RCC 7860 (cell line): ENCODE measurements at regions not wholly inside any gene's neighbourhood (a gene's known extent, or its start where the extent isn't known, plus 50 kb on each side); places are given as distances from the start of the nearest gene placed in this dataset.
A peak's percentile ranks its signal among the peaks of the same experiment; 100 is the strongest.

Source experiments
- DNase-seq: peaks from one replicate; pipeline ENCODE4 v3.0.0-alpha.2; 2015; ENCODE audit warnings: low spot score
- FAIRE-seq: peaks from 2 replicates; lab custom pipeline; 2012; peaks lifted over from hg19 to GRCh38; lab: Jason Lieb, UNC

DNA sequence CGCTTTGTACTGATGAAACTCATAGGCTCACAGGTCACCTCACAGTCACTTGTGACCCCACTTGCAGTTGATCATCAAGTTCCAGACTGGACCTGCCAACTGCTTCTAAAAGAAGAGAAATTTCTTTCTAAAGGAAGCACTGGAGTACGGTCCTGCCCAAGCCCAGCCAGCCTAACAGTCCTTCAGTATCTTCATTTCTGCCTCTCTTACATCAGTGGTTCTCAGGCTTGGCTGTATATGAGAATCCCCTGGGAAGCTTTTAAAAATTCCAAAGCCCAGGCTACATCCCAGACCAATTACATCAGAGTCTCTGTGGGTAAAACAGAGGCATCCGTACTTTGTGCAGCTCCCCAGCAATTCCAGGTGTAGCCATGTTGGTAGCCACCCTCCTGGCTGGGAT lies 282.1 kb downstream of the NFIB start:
- no peak for DNase-seq
- FAIRE-seq: no peak

DNA sequence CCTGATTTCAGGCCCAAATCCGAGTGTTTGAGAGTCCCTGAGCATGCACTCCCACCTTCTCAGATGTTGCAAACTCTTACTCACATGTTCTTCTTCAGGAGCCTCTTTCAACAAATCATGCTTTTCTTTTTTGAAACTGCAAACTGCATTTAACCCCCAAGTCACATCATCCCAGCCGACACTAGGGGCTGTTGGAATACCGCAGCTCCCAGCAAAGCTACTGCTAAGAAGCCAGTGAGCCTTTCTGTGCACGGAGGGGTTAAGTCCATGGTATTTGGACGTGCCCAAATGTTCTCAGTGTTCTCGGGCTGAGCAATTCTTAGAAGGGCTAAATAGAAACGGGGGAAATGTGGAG lies 282.9 kb downstream of the NFIB start:
- FAIRE-seq: no peak
- no peak for DNase-seq

DNA sequence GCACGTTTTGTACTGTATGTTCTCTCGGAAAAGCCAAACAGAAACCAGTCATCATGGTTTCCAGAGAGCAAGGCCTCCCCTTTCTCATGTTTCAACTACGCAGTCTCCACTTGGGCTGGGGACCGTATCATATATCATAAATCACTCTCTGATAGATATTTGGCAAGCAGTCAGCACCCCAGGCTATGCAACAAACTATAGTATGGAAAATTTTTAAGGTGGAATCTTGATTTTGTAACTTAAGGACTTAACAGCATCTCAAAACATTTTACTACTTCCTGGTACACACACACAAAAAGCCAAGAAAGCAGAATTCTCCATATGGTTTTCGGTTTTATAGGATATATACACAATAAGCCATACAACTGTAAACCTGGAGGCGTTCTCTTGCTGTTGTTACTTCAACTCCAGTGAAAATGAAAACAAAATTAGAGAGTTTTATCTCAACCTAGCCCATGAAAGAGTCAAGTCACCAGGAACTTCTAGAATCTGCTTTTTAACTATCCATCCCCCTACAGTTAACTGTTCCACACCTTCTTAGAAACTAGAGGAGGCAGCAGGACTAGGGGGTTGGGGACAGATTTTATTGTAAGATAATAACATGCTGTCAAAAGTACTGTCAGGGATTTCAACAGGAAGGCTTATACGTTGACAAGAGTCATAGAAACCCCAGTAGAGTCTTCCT lies 283.4 kb downstream of the NFIB start:
- FAIRE-seq (no peak), DNase-seq (no peak)

DNA sequence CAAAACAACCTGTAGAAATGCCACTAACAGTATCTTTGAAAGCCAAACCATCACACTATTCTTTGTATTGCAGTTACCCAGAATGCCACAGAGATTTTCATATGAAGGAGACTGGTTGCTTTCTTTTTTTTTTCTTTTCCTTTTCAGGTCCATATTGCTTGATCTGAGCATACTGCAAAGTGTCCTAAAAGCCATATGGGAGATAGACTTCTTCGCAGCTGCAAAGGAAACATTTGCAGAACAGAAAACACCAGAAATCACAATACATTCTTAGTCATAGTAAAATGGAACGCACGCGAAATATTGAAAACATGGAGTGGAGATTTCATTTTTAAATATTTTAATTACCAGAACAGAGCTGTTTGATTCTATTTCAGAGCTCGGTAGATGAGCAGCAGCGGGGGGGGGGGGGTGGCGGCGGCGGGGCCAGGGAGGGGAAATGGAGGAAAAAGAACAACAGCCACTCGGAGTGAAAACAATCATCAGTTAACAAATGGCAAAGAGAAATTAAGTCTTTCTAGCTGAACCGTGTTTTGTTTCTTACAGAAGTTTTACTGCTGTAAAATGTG lies 284.1 kb downstream of the NFIB start:
- no peak for FAIRE-seq

DNA sequence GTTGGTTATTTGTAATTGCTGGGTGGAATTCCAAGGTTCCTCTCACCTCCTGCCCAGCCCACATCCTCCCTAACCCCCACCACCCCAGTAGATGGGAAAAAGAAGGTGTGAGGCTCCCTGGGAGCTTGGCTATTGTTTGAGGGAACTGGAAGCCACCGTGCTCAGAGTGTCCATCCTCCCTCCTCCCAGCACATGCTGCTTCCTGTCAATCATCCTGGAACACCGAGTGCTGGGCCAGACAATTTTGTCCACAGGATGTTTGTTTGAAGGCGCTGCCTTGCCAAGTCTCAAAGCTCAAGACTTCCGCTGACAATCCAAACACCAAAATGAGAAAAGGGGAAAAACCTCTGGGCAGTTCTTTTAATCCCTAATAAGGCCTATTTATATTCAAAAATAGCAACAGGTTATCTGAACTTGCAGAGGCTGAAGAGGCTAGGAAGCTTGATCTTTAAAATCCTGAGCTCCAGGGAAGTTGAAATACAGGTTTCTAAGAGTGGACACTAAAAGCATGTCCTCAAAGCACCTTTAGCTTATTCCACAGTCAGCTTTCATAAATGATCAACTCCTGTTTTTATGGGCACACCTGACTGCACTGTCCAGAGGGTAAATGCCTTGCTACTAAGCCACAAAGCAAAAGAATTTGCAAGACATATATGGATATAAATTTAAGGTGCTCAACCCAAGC lies 286.7 kb downstream of the NFIB start:
- FAIRE-seq (no peak), DNase-seq (no peak)

More for the DNA sequence above, 284.1 kb downstream of the NFIB start:
- DNase-seq: no peak

DNA sequence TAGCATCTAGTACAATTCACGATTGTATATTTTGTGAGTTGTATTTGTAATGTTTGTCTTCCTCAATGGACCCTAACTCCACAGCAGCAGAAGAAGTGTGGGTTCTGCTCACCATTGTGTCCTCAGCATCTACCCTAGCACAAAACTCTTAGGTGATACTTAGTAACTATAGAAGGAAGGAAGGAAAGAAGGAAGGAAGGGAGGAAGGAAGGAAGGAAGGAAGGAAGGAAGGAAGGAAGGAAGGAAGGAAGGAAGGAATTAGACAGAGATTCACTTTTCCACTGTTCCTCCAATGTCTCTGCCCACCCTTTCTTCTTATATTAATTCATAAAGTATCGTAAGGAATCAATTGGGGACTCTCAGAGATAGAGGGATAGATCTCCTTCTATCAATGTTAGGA lies 288.2 kb downstream of the NFIB start:
- FAIRE-seq (no peak), DNase-seq (no peak)

DNA sequence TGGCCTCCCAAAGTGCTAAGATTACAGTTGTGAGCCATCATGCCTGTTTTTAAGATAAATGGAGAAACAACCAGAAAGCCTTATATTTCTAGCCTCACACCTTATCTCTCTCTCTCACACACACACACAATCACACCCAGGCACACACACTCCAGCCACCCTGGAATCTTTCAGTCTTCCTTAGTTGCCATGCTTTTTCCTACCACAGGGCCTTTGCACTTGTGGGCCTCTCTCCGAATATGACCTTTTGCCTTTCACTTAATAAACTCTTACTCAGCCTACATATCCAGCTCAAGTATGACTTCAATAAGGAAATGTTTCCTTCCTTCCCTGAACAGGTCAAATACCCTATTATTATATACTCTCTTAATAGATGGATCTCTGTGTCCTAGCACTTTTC lies 290.7 kb downstream of the NFIB start:
- FAIRE-seq (no peak), DNase-seq (no peak)

DNA sequence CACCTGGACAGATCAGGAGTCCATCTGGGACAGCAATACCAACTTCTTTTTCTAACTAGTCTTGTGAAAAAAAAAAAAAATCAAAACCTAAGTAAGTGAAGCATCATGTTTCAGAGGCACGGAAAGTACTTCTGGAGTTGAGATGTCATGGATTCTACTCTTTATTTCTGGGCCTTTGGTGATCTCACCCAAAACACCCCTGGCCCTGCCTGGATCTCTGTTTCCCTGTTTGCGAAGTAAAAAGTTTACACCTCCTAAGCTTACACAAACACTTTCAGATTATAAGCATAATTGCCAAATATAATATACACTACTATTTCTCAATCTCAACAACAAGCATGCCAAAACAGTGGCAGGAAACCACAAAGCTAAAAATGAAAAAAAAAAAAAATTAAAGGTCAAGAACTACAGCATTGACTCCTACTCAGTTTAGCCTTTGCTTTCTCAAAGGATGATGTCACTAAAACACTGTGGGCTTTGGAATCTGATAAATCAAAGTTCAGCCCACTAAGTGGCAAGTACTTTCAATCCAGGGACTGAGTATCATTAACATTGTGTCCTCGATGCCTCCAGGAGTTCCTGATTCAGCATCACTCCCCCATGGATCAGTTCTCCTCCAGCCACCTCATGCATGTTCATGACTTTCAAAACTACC lies 291.9 kb downstream of the NFIB start:
- DNase-seq: no peak
- no peak for FAIRE-seq

DNA sequence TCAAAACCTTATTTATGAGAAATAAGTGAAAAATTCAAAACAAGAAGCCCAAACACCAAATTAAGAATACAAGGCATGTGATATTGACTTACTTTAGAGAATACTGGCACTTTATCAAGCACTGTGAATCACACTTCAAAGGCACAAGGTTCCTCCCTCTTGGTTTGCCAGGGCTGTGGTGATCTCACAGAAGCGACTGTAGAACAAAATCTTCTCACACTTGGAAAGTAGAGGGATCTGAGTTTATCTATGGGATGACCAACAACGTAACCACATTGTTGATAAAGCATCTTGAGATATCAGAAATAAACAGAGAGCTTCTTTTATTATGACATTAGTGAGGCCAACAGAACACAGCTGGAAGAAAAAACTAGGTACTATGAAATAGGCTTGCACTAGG lies 295.9 kb downstream of the NFIB start:
- DNase-seq (no peak), FAIRE-seq (no peak)

DNA sequence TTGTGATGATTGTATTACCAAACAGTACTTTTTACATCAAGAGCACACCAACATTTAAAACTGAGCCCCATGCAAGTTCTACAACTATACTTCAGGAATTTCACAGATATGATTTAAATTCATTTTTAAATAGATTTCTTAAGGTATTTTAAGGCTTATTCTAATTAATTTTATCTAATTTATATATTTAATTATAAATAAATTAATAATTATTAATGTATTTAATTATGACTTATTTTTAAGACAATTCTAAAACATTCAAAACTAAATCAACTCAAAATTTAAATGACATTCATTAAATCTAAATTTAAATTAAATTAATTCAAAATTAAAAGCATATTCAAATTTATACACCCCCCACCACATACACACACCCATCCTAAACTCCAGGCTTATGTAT lies 299.2 kb downstream of the NFIB start:
- DNase-seq: no peak
- peak; percentile 52 for FAIRE-seq

DNA sequence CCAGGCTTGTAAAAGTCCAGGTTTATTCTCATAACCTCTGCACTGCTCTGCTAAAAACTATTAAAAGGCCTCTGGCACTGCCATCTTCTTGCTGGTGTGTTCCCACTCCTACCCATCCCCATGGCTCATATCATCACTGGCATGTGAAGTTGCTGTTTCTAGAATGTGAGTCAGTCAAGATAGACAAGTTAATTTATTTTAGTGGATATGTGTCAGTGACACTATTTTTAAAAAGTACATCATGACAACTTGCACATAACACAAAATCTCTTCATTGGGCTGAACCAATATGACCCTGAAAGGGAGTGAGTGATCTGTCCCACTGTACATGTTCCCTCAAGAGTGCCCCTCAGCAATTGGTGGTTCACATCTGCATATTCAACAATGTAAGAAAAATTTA lies 299.7 kb downstream of the NFIB start:
- FAIRE-seq: no peak
- DNase-seq: no peak

DNA sequence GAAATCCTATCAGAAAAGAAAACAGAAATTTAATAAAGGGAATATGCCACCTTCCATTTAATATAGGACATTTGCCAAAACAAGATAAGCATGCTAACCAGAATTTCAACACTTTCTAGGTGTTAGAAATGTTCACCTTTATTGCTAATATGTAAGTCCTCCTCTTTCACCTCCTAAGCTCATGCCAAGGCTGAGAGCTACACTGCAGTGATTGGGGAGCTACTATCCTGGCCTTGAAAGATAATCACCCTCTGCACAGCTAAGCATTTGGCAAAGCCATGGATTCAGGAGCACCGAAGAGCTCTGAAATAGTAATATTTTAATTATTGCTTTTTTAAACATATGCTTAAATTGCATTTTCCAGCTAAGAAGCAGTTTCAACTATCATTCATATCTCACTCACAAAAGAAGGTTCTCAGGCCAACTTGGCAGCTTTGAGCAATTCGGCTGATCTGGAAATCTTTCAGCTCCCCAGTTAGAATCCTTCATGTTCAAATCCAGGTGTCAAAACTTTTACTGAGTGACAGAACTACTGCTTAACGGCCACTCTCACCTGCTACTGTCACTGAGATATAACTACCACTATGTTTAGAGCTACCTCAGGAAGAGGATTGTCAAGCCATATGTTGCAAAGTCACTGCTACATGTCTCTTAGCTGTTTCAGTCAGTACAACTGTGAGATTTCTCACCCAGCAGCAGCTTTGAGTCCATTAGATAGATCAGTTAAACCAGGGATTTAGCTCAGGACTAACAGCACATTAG lies 302.0 kb downstream of the NFIB start:
- DNase-seq (no peak), FAIRE-seq (no peak)

DNA sequence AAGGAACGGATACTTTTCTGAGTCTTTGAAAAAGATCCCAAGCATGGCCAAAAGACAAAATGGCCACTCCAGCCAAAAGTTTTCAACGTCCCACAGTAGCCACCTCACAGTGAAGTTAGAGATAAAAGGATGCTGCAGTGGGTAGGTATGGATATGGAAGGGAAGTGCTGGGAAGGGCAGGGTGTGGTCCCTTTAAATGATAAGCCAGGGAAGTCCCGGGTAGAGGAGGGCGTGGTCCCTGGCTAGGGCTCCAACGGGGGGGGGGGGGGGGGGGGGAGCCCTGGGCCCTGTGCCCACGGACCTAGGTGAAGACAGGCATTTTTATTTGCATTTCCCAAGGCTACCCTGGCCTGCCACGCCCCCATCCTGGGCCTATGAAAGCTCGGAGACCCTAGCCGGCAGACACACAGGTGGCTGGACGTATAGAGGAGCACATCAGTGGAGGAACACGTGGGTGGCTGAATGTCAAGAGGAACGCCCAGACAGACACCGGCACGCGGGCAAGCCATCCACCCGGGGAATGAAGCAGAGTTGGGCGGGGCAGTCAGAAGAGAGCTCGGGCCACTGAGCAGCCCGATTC lies 306.7 kb downstream of the NFIB start:
- no peak for FAIRE-seq
- DNase-seq: no peak

DNA sequence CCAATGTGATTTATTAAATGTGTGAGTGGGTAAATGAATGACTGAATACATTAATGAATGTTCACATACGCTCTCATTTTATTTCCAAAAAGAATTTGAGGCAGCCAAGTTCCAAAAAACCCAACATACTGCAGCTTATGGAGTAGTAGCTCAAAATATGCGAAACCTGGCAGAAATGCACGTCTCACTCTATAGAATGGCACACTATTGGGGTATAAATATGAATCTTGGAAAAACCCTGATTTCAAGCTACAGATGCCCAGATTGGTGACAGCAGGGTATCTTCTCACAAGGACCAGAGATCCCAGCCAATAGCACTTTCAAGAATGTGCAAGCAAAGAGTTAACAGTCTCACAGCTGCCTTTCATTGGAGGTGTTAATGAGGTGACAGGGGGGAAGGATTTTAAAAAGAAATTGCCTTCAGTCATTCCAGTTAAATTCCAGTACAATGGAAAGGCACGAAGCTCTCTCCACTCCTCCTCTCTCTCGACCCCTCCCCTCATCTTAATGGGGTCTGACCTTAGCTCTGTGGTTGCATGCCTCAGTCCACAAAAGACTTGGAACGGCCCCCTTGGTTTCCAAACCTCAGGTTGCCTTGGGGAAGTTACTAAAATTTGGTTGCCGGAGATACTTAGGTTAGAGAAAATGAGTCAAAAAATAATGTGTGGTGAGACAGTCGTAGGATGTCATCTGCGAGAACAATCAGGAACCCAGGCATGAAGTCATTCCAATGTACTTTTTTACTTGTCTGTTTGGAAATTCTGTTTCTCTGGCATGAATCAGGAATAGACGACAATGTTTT lies 307.4 kb downstream of the NFIB start:
- DNase-seq (no peak), FAIRE-seq (no peak)

DNA sequence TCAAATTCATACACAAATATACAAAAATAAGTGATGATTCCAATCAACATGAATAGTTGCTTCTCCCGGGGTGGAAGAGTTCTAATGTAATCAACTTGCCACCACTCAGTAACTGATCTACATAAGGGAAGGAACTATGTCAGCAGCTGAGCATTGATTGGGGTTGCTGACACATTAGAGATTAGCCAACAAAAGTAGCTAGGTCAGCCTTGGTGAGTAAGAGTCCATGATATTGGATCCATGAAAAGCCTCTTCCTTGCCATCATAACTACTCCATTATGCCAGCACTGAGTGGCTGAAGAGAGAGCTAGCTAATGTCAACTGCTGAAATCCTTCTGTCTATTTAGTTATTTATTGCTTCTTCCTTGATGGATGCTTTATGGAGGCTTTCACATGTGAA lies 309.8 kb downstream of the NFIB start:
- DNase-seq (no peak), FAIRE-seq (no peak)

DNA sequence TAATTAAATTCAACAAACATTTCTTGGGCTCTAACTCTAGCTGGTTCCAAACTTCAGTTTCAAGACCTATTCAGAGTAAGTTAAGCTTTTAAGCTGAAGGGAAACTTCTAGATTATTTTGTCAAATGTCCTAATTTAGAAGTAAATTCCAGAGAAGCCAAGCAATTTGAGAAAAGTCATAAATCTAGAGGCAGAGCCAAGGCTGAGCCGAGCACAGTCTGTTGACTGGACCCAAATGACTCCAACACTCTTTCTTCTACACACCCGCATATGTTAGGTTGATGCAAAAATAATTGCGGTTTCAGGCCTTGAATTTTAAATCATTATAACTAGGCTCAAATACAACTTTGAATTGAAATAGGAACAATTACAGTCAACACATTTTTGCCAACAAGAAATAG lies 319.7 kb downstream of the NFIB start:
- FAIRE-seq (no peak), DNase-seq (no peak)

DNA sequence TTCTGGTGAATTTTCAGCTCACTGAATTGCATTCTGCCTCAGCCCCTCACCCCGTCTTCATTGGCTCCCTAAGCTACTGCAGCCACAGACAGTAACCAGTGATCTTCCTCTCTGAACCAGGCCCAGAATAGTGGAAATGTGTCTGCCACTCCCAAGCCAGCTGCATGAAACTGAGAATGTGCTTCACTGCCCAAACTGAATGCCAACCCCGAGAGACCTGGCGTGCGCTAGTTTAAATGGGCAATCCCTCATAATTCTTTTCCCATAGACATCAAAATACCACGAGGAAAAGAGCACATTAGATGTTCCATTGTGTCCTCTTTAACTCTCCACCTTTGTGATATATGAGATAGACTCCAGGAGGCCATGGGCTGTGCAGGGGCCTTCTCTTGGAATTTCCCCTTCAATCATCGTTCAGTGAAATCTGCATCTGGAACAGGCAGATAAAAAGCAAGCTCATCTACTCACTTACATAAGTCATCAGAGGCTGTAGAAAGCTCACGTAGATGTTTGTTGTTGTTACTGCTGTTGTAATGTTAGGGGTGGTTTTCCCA lies 320.2 kb downstream of the NFIB start:
- no peak for DNase-seq
- FAIRE-seq: no peak

DNA sequence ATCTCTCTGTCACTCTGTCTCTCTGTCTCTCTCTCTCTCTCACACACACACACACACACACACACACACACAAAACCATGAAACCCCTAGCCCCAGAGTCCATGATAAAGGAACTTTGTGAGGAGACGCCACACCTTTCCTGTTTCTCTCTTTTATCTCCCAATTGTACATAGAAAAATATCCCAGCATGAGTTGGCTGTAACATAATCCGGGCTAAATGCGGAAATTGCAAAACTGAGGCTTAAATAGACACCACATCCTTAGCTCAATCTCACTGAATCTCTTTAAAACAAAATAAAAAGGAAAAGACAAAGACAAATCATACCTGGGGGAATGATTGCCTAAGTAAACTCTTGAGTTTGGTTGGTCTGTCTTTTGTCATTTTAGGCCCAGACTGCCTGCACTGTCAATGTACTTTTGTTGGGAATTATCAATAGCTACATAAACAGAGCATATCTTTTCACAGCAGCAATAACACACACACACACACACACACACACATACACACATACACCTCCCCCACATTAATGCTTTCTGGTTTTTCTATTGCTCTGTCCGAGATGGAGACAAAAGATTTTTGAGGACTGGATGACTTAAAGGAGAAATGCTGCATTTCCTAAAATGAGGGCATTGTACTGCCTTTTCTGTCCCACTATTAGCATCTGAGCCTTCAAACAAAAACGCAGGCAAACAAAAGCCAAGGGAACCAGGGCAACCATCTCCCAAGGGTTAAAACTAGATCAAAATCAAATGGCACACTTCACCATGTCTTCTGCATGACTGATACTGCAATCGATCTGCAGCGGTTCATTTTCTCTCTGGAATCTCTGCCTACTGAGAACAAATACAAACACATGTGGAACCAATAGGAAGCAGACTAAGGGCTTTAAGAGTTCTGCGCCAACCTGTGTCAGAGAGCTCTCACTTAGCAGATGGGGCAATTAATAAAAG lies 321.5 kb downstream of the NFIB start:
- no peak for FAIRE-seq
- DNase-seq: no peak

DNA sequence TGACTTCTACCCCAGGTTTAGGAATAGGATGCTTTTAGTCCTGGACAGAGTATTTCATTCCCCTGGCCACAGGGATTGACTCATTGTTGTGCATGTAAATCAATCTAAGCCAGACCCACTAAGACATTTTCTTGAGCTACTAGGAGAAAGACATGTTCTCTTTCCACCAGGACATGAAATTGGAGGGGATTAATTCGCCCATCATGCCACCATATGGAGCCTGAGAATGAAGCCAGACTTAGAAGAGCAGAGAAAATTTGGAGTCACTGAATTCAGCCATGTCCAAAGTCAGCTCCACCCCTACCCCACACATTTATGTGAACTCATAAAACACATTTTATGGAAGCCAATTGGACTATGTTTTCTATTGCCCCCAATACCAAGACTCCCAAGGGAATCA lies 322.5 kb downstream of the NFIB start:
- FAIRE-seq (no peak), DNase-seq (no peak)
